ENCODE measurements at regions not wholly inside any gene's neighbourhood (a gene's known extent, or its start where the extent isn't known, plus 50 kb on each side); places are given as distances from the start of the nearest gene placed in this dataset.

- no peak for DNase-seq
Measured at GRCh38 chr3:154538566-154539360, 108.8 kb upstream of the GPR149 start.

- no peak for DNase-seq
Measured at GRCh38 chr3:154536751-154537150, 106.8 kb upstream of the GPR149 start.

GRCh38 chr3:154522036-154522602, 92.1 kb upstream of the GPR149 start:
- DNase-seq: no peak

- DNase-seq: no peak
Measured at GRCh38 chr3:154517404-154517803, 87.4 kb upstream of the GPR149 start.

GRCh38 chr3:154515921-154516320, 85.9 kb upstream of the GPR149 start:
- no peak for DNase-seq

- DNase-seq: no peak
Measured at GRCh38 chr3:154510780-154511179, 80.8 kb upstream of the GPR149 start.

GRCh38 chr3:154507727-154508126, 77.7 kb upstream of the GPR149 start:
- no peak for DNase-seq

- DNase-seq: no peak
Measured at GRCh38 chr3:154496978-154497377, 67.0 kb upstream of the GPR149 start.

GRCh38 chr3:154496540-154496939, 66.5 kb upstream of the GPR149 start:
- no peak for DNase-seq

- no peak for DNase-seq
Measured at GRCh38 chr3:154486949-154487348, 57.0 kb upstream of the GPR149 start.

GRCh38 chr3:154482507-154482906, 52.5 kb upstream of the GPR149 start:
- no peak for DNase-seq

GRCh38 chr3:154480033-154480432, 50.0 kb upstream of the GPR149 start:
- DNase-seq: no peak

All from NCI-H1436 (cell line).